HepG2 (cell line): ENCODE measurements at regions not wholly inside any gene's neighbourhood (a gene's known extent, or its start where the extent isn't known, plus 50 kb on each side); places are given as distances from the start of the nearest gene placed in this dataset.
A peak's percentile ranks its signal among the peaks of the same experiment; 100 is the strongest.
"Not testable (repeated sequence)": the region's sequence is repeated elsewhere in the genome, so short reads cannot be mapped to it uniquely, and the experiment has no call there.

Experiments
- ATAC-seq: fragments of 200-7000 bp; cut with Tn5 transposase; 3 replicates; pipeline ENCODE4 v1.9.1; 2020; ENCODE audit warnings: mild to moderate bottlenecking, moderate library complexity
- BruUV-seq: library from RNA; stranded (reverse); fragments of 400-500 nt; replicated peaks from 2 replicates; lab custom pipeline; 2021; lab: Mats Ljungman, UMichigan
- CTCF ChIA-PET: fragments of 300-600 bp; formaldehyde crosslinking; extraction: SDS; loops from one replicate; lab custom pipeline; 2021; ENCODE audit warnings: low total read pairs, inconsistent platforms, low intra/inter-chr PET ratio; lab: Yijun Ruan, JAX
- POLR2A ChIA-PET: fragments of 350-600 bp; sonication (Branson Sonifier 250); formaldehyde crosslinking; loops from one replicate; lab custom pipeline; 2020; ENCODE audit warnings: antibody characterized with exemption, inconsistent platforms; lab: Yijun Ruan, JAX
- DNase-seq: peaks from one replicate; pipeline ENCODE4 v3.0.0-alpha.2; 2015; ENCODE audit warnings: low spot score
- FAIRE-seq: peaks from 3 replicates; lab custom pipeline; 2011; peaks lifted over from hg19 to GRCh38; lab: Jason Lieb, UNC
- H2AFZ ChIP-seq: one replicate; pipeline ENCODE4 v1.6.1; 2011; ENCODE audit warnings: low read length, inconsistent platforms
- H3K27ac ChIP-seq: fragments of 300-600 bp; 3 replicates; pipeline ENCODE4 v1.8.0; 2011; ENCODE audit warnings: mixed run types, mild to moderate bottlenecking, mixed read lengths, low read length, inconsistent platforms; ENCODE audit not compliant: insufficient read depth; ENCODE audit errors: extremely low read length
- H3K27me3 ChIP-seq, 2 experiments: fragments of 200-600 bp in 1 of 2; 2 replicates in 1 of 2; 3 replicates in 1 of 2; pipeline versions ENCODE4 v1.6.0 to v1.8.0; 2011; ENCODE audit warnings: low read length in 2 of 2, mild to moderate bottlenecking in 2 of 2, moderate library complexity in 2 of 2, inconsistent platforms in 1 of 2; ENCODE audit not compliant: insufficient read depth in 2 of 2, control insufficient read depth in 1 of 2
- H3K36me3 ChIP-seq, 2 experiments: fragments of 200-600 bp in 1 of 2; replicated peaks in 1 of 2; 2 replicates in 1 of 2; 3 replicates in 1 of 2; pipeline versions ENCODE4 v1.5.1 to v1.8.0; 2011; ENCODE audit warnings: low read length in 2 of 2, inconsistent platforms in 1 of 2; ENCODE audit not compliant: insufficient read depth in 2 of 2, control insufficient read depth in 1 of 2
- H3K4me1 ChIP-seq: 2 replicates; pipeline ENCODE4 v1.5.1; 2012; ENCODE audit warnings: low read length, inconsistent platforms; ENCODE audit not compliant: insufficient read depth
- H3K4me2 ChIP-seq: 2 replicates; pipeline ENCODE4 v1.6.0; 2011; ENCODE audit warnings: low read depth, low read length, inconsistent platforms
- H3K4me3 ChIP-seq, 3 experiments: fragments of 200-600 bp in 1 of 3; sonication (generic), shearing (Covaris generic) in 1 of 3; replicated peaks in 1 of 3; 2 replicates each; pipeline ENCODE4 v1.5.1; 2011 to 2016; ENCODE audit warnings: low read length in 3 of 3, inconsistent platforms in 2 of 3, low read depth in 2 of 3, mild to moderate bottlenecking in 2 of 3, control low read depth in 1 of 3, mixed read lengths in 1 of 3; ENCODE audit not compliant: insufficient read depth in 1 of 3
- H3K79me2 ChIP-seq: one replicate; pipeline ENCODE4 v1.6.1; 2011; ENCODE audit warnings: low read length, inconsistent platforms; ENCODE audit not compliant: insufficient read depth
- H3K9ac ChIP-seq: 2 replicates; pipeline ENCODE4 v1.6.0; 2011; ENCODE audit warnings: mild to moderate bottlenecking, low read depth, low read length, inconsistent platforms; ENCODE audit not compliant: insufficient read depth
- H3K9me3 ChIP-seq: 2 replicates; pipeline ENCODE4 v1.5.1; 2012; ENCODE audit warnings: mild to moderate bottlenecking, low read length
- H4K20me1 ChIP-seq: 2 replicates; pipeline ENCODE4 v1.6.0; 2011; ENCODE audit warnings: inconsistent platforms, mild to moderate bottlenecking, low read length, moderate library complexity; ENCODE audit not compliant: insufficient read depth
- STAG1 ChIP-seq: sonication (generic); formaldehyde crosslinking; IDR thresholded peaks from 2 replicates; pipeline ENCODE4 v1.4.0; 2020; ENCODE audit warnings: missing genetic modification reagents
- WGBS: methylation state at CpG from one replicate; pipeline ENCODE4 v1.1.6; 2017; ENCODE audit warnings: low lambda C conversion rate; 5-methylcytosine and 5-hydroxymethylcytosine counted together
- in situ Hi-C: cut with HindIII; loops from 2 replicates; pipeline ENCODE4 v1.10.0; 2017; ENCODE audit warnings: low pct_unique_long_range_greater_than_20kb; ENCODE audit not compliant: extremely low pct_ligation_motif_present
- intact Hi-C: fragments of 100-400 bp; cut with micrococcal nuclease; formaldehyde crosslinking; loops from one replicate; pipeline ENCODE4 v1.10.0; 2022; ENCODE audit not compliant: unreplicated experiment

DNA sequence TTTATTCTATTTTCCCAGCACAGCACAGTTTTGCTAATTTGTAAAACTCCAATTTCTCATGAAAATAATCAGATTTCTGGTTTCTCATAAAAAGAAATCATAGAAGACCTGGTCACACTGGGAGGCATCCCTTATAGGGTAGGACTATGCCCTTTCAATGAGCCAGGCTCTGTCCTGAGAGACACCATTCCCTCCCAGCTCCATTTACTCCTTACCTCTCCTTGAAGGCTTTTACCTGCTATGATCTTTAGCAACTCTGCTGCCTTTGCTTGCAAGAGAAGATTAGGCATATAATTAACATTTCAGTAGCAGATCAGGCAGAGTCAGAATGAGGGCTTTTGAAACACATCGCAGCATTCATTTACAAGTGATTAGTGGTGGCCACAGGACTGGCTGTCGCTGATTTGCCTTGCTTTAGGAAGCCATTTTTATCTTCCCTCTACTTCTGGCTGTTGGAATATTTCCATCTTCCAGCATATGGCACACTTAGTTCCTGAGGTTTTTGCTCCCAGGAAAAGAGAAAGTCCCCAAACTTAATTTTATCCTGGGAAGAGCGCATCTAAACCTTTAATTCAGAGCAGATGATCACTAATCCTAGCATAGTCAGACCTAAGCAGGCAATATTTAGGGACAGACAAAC lies 196.9 kb downstream of the SPATA31A1 start:
- H2AFZ ChIP-seq, in situ Hi-C loops, ATAC-seq, H4K20me1 ChIP-seq, CTCF ChIA-PET, intact Hi-C loops, POLR2A ChIA-PET, BruUV-seq, H3K4me1 ChIP-seq, H3K4me3 ChIP-seq, H3K27me3 ChIP-seq, H3K9me3 ChIP-seq, H3K79me2 ChIP-seq, H3K36me3 ChIP-seq, H3K4me2 ChIP-seq, H3K27ac ChIP-seq, DNase-seq, FAIRE-seq, H3K9ac ChIP-seq: not testable (repeated sequence)
- WGBS = 0% methylated on average over 3 of the region's 3 CpGs

DNA sequence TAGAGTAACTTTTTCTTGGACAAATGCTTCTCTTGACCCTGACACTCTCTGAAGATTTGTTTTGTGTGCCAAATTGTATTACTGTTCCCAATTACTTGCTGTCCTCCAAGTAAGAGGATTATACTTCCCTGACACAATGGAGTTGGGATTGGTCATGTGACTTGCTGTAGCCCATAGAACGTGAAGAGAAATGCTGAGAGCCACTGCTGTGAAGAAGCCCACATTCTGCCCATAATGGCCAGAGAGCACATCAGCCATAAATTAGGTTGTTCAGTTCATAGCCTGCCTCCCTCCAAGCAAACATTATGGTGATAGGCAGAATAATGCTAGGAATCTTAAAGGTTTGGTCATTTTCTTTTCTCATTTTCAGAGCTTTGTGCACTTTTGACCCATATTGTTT lies 198.9 kb downstream of the SPATA31A1 start:
- H3K9me3 ChIP-seq, H3K4me1 ChIP-seq, H3K27me3 ChIP-seq, H3K4me2 ChIP-seq, BruUV-seq, intact Hi-C loops, ATAC-seq, CTCF ChIA-PET, H3K9ac ChIP-seq, H3K36me3 ChIP-seq, H4K20me1 ChIP-seq, H3K27ac ChIP-seq, in situ Hi-C loops, H2AFZ ChIP-seq, POLR2A ChIA-PET, H3K79me2 ChIP-seq, DNase-seq, H3K4me3 ChIP-seq, FAIRE-seq: not testable (repeated sequence)
- WGBS = 0% methylated on average over 1 of the region's 1 CpG

DNA sequence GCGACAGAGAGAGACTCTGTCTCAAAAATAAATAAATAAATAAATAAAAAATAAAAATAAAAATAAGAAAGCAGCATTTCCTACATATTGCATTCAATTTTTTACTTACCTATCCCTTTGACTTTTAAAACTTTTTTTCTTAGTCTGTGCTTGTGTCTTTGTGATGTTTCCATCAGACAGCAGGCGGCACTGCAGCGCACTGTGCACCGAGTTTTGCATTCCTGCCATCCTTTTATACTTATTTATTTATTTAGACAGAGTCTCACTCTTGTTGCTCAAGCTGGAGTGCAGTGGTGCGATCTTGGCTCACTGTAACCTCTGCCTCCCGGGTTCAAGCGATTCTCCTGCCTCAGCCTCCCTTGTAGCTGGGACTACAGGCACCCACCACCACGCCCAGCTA lies 203.9 kb downstream of the SPATA31A1 start:
- FAIRE-seq, intact Hi-C loops, CTCF ChIA-PET, H3K27me3 ChIP-seq, H3K4me1 ChIP-seq, POLR2A ChIA-PET, H3K9me3 ChIP-seq, H3K4me3 ChIP-seq, H2AFZ ChIP-seq, H3K27ac ChIP-seq, DNase-seq, BruUV-seq, H3K79me2 ChIP-seq, H3K9ac ChIP-seq, H3K4me2 ChIP-seq, H4K20me1 ChIP-seq, H3K36me3 ChIP-seq, in situ Hi-C loops: not testable (repeated sequence)
- peak; percentile 57 for TF ChIP-seq STAG1 (CRISPR knock-in tag)
- 25% methylated on average over 8 of the region's 8 CpGs for WGBS
- peak; percentile 89 for ATAC-seq

DNA sequence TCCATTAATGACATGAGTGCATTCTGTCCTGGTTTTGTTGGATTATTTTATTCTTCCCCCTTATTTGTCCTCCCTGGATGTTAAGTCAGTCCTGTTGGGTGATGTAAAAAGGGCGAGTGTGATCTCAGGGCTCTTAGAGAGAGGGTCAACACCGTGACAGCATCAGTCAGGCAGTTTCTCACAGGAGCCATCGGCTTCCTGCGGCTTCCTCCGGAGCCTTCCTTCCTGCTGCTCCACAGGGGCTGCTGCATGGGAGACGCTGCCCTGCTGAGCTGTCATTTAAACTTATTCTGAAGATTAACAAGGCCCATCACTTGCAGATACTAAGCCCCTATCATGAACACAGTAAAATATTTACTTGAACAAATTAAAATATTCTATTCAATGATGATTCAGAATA lies 211.3 kb downstream of the SPATA31A1 start:
- BruUV-seq, H3K9ac ChIP-seq, H3K4me3 ChIP-seq, POLR2A ChIA-PET, FAIRE-seq, intact Hi-C loops, H3K79me2 ChIP-seq, H4K20me1 ChIP-seq, H3K4me1 ChIP-seq, H3K27me3 ChIP-seq, ATAC-seq, H3K4me2 ChIP-seq, H3K9me3 ChIP-seq, H3K36me3 ChIP-seq, H3K27ac ChIP-seq, CTCF ChIA-PET, DNase-seq, H2AFZ ChIP-seq, in situ Hi-C loops: not testable (repeated sequence)
- WGBS = 1% methylated on average over 6 of the region's 6 CpGs
